Uterus (tissue), 3 donors: ENCODE measurements at regions not wholly inside any gene's neighbourhood (a gene's known extent, or its start where the extent isn't known, plus 50 kb on each side); places are given as distances from the start of the nearest gene placed in this dataset.

Experiments
- DNase-seq, 2 donors: peaks; one replicate each; pipeline ENCODE4 v3.0.0-alpha.2; 2019 to 2020
- H3K27ac ChIP-seq, 2 donors: fragments of 200-600 bp; sonication (generic); 1 replicate in 1 of 2; 2 replicates in 1 of 2; pipeline ENCODE4 v1.5.1; 2016 to 2018
- H3K27me3 ChIP-seq, 2 donors: fragments of 200-600 bp; sonication (generic); one replicate each; pipeline ENCODE4 v1.5.1; 2018 to 2019; ENCODE audit warnings: control low read depth in 1 of 2
- H3K36me3 ChIP-seq, 2 donors: fragments of 200-600 bp; sonication (generic); one replicate each; pipeline ENCODE4 v1.5.1; 2019; ENCODE audit warnings: control low read depth in 1 of 2
- H3K4me1 ChIP-seq, 2 donors: fragments of 200-600 bp; sonication (generic); one replicate each; pipeline ENCODE4 v1.5.1; 2018 to 2019; ENCODE audit warnings: control low read depth in 1 of 2
- H3K4me3 ChIP-seq, 2 donors: fragments of 200-600 bp; sonication (generic); 1 replicate in 1 of 2; 2 replicates in 1 of 2; pipeline ENCODE4 v1.5.1; 2018 to 2019; ENCODE audit warnings: mild to moderate bottlenecking in 1 of 2
- H3K9me3 ChIP-seq, 2 donors: fragments of 200-600 bp; sonication (generic); one replicate each; pipeline ENCODE4 v1.5.1; 2019; ENCODE audit warnings: control low read depth in 1 of 2
- CTCF ChIP-seq, 4 experiments: fragments of 200-600 bp in 2 of 4; fragments of 450-650 bp in 2 of 4; sonication (generic) in 2 of 4; IDR thresholded peaks; one replicate each; pipeline ENCODE4 v1.5.1; 2016 to 2019; ENCODE audit warnings: antibody characterized with exemption in 4 of 4, mild to moderate bottlenecking in 2 of 4, moderate library complexity in 1 of 4
- POLR2A ChIP-seq, 2 donors: fragments of 450-650 bp; IDR thresholded peaks; one replicate each; pipeline ENCODE4 v1.6.1; 2016; ENCODE audit warnings: antibody characterized with exemption in 2 of 2, mild to moderate bottlenecking in 1 of 2, moderate library complexity in 1 of 2
- intact Hi-C: fragments of 100-400 bp; cut with DNase I; formaldehyde crosslinking; loops from one replicate; pipeline ENCODE4 v1.15.1; 2023; ENCODE audit warnings: low total_unique reads
- donor health status: DM: yes; HTN: yes; CAD: no.

- Histone ChIP-seq H3K27ac (no peak overlapping the region), H3K4me3 (no peak overlapping the region), H3K36me3 (no peaks in the 10 kb centered on the region), H3K9me3 (no peaks in the 10 kb centered on the region), H3K27me3 (peaks cover 9 to 11% of the 10 kb centered on the region in 2 donors), H3K4me1 (no peaks in the 10 kb centered on the region)
- no peak for DNase-seq
- intact Hi-C loops, result no loop called here
- TF ChIP-seq POLR2A (IDR thresholded peaks at IDR 0.05), result no peak
- TF ChIP-seq CTCF (IDR thresholded peaks at IDR 0.05), result no peak
Measured at GRCh38 chr2:45172142-45172541, 162.9 kb upstream of the SIX2 start.

- no peak overlapping the region for H3K27ac ChIP-seq
- intact Hi-C loops, result no loop called here
- peaks cover 9 to 11% of the 10 kb centered on the region in 2 donors for H3K27me3 ChIP-seq
- TF ChIP-seq CTCF (IDR thresholded peaks at IDR 0.05), result no peak
- TF ChIP-seq POLR2A (IDR thresholded peaks at IDR 0.05), result no peak
- H3K9me3 ChIP-seq, result no peaks in the 10 kb centered on the region
- no peak overlapping the region for H3K4me3 ChIP-seq
- no peak for DNase-seq
- H3K36me3 ChIP-seq, result no peaks in the 10 kb centered on the region
- no peaks in the 10 kb centered on the region for H3K4me1 ChIP-seq
Measured at GRCh38 chr2:45171136-45171501, 161.9 kb upstream of the SIX2 start.

- peak overlapping the region in 1 of 2 donors; percentile 34 for H3K4me3 ChIP-seq
- no peak for TF ChIP-seq POLR2A (IDR thresholded peaks at IDR 0.05)
- TF ChIP-seq CTCF (IDR thresholded peaks at IDR 0.05), result no peak
- H3K27me3 ChIP-seq, result peaks cover 9 to 11% of the 10 kb centered on the region in 2 donors
- no peak for DNase-seq
- intact Hi-C loops, result no loop called here
- H3K27ac ChIP-seq, result peak overlapping the region; percentile 41 to 66
- H3K4me1 ChIP-seq, result no peaks in the 10 kb centered on the region
- H3K36me3 ChIP-seq, result no peaks in the 10 kb centered on the region
- no peaks in the 10 kb centered on the region for H3K9me3 ChIP-seq
Measured at GRCh38 chr2:45170191-45171135, 161.2 kb upstream of the SIX2 start.

GRCh38 chr2:45169339-45170190, 160.3 kb upstream of the SIX2 start:
- intact Hi-C loops, result no loop called here
- Histone ChIP-seq H3K4me3 (peak overlapping the region; percentile 31 to 34), H3K27ac (peak overlapping the region; percentile 41 to 66), H3K27me3 (peaks cover 9 to 11% of the 10 kb centered on the region in 2 donors), H3K9me3 (no peaks in the 10 kb centered on the region), H3K36me3 (no peaks in the 10 kb centered on the region), H3K4me1 (no peaks in the 10 kb centered on the region)
- no peak for DNase-seq
- no peak for TF ChIP-seq CTCF (IDR thresholded peaks at IDR 0.05)
- TF ChIP-seq POLR2A (IDR thresholded peaks at IDR 0.05), result no peak
